IPS-NIHi7 (cell line): ENCODE measurements at regions not wholly inside any gene's neighbourhood (a gene's known extent, or its start where the extent isn't known, plus 50 kb on each side); places are given as distances from the start of the nearest gene placed in this dataset.

Experiments
- DNase-seq: peaks from one replicate; pipeline ENCODE4 v3.0.0; 2012; ENCODE audit warnings: mixed read lengths; ENCODE audit errors: extremely low spot score

- no peak for DNase-seq
Observed at GRCh38 chr4:116438981-116439729, 646.2 kb downstream of the TRAM1L1 start.

GRCh38 chr4:116438417-116438816 is 647.0 kb downstream of the TRAM1L1 start:
- DNase-seq, result no peak

GRCh38 chr4:116427666-116428065 is 657.7 kb downstream of the TRAM1L1 start:
- DNase-seq, result no peak

- DNase-seq, result no peak
Observed at GRCh38 chr4:116413222-116413621, 672.2 kb downstream of the TRAM1L1 start.

GRCh38 chr4:116401293-116401692 is 684.1 kb downstream of the TRAM1L1 start:
- DNase-seq, result no peak

GRCh38 chr4:116400480-116400879 is 684.9 kb downstream of the TRAM1L1 start:
- no peak for DNase-seq

GRCh38 chr4:116397714-116398113 is 687.7 kb downstream of the TRAM1L1 start:
- no peak for DNase-seq

- no peak for DNase-seq
Observed at GRCh38 chr4:116397291-116397690, 688.1 kb downstream of the TRAM1L1 start.

- no peak for DNase-seq
Observed at GRCh38 chr4:116395408-116395807, 690.0 kb downstream of the TRAM1L1 start.

- no peak for DNase-seq
Observed at GRCh38 chr4:116391020-116391419, 694.4 kb downstream of the TRAM1L1 start.

GRCh38 chr4:116389139-116389538 is 696.2 kb downstream of the TRAM1L1 start:
- no peak for DNase-seq

GRCh38 chr4:116387937-116388474 is 697.4 kb downstream of the TRAM1L1 start:
- DNase-seq, result no peak

- no peak for DNase-seq
Observed at GRCh38 chr4:116386856-116387255, 698.5 kb downstream of the TRAM1L1 start.

- no peak for DNase-seq
Observed at GRCh38 chr4:116385583-116385982, 699.8 kb downstream of the TRAM1L1 start.

- no peak for DNase-seq
Observed at GRCh38 chr4:116374815-116375214, 710.6 kb downstream of the TRAM1L1 start.

GRCh38 chr4:116362583-116362982 is 722.8 kb downstream of the TRAM1L1 start:
- no peak for DNase-seq

GRCh38 chr4:116361790-116362189 is 723.6 kb downstream of the TRAM1L1 start:
- DNase-seq, result no peak

- peak; percentile 79 for DNase-seq
Observed at GRCh38 chr4:116358633-116359222, 726.6 kb downstream of the TRAM1L1 start.

- no peak for DNase-seq
Observed at GRCh38 chr4:116357758-116358157, 727.6 kb downstream of the TRAM1L1 start.

GRCh38 chr4:116346750-116347149 is 738.6 kb downstream of the TRAM1L1 start:
- no peak for DNase-seq

GRCh38 chr4:116343809-116344208 is 741.6 kb downstream of the TRAM1L1 start:
- DNase-seq, result no peak

- no peak for DNase-seq
Observed at GRCh38 chr4:116342143-116342542, 743.2 kb downstream of the TRAM1L1 start.

GRCh38 chr4:116332508-116332907 is 752.9 kb downstream of the TRAM1L1 start:
- DNase-seq, result no peak
